HG03521 (cell line): ENCODE measurements at regions not wholly inside any gene's neighbourhood (a gene's known extent, or its start where the extent isn't known, plus 50 kb on each side); places are given as distances from the start of the nearest gene placed in this dataset.
A peak's percentile ranks its signal among the peaks of the same experiment; 100 is the strongest.

Experiments used
- ATAC-seq: cut with Tn5 transposase; IDR thresholded peaks from one replicate; pipeline ENCODE4 v1.9.1; 2021; ENCODE audit warnings: mild to moderate bottlenecking, moderate library complexity; ENCODE audit not compliant: unreplicated experiment

GRCh38 chr14:71482671-71483070 lies 449.6 kb upstream of the RGS6 start:
- ATAC-seq, result no peak

- no peak for ATAC-seq
These were observed 449.1 kb upstream of the RGS6 start for GRCh38 chr14:71483154-71483553.

GRCh38 chr14:71485833-71486232 lies 446.4 kb upstream of the RGS6 start:
- ATAC-seq, result no peak

GRCh38 chr14:71486279-71486678 lies 445.9 kb upstream of the RGS6 start:
- no peak for ATAC-seq

- no peak for ATAC-seq
These were observed 444.8 kb upstream of the RGS6 start for GRCh38 chr14:71487449-71487848.

- ATAC-seq, result no peak
These were observed 444.3 kb upstream of the RGS6 start for GRCh38 chr14:71487941-71488340.

GRCh38 chr14:71488703-71489191 lies 443.5 kb upstream of the RGS6 start:
- no peak for ATAC-seq

GRCh38 chr14:71489742-71490141 lies 442.5 kb upstream of the RGS6 start:
- ATAC-seq, result no peak

GRCh38 chr14:71491931-71492330 lies 440.3 kb upstream of the RGS6 start:
- ATAC-seq, result no peak

GRCh38 chr14:71492346-71492745 lies 439.9 kb upstream of the RGS6 start:
- no peak for ATAC-seq

GRCh38 chr14:71497645-71498086 lies 434.6 kb upstream of the RGS6 start:
- peak; percentile 75 for ATAC-seq

- ATAC-seq, result no peak
These were observed 434.0 kb upstream of the RGS6 start for GRCh38 chr14:71498212-71498611.

- ATAC-seq, result no peak
These were observed 433.2 kb upstream of the RGS6 start for GRCh38 chr14:71499018-71499417.

- no peak for ATAC-seq
These were observed 424.5 kb upstream of the RGS6 start for GRCh38 chr14:71507681-71508080.

GRCh38 chr14:71508901-71509300 lies 423.3 kb upstream of the RGS6 start:
- no peak for ATAC-seq

GRCh38 chr14:71511152-71511551 lies 421.1 kb upstream of the RGS6 start:
- no peak for ATAC-seq

- no peak for ATAC-seq
These were observed 417.0 kb upstream of the RGS6 start for GRCh38 chr14:71514941-71515919.

GRCh38 chr14:71521238-71522135 lies 410.7 kb upstream of the RGS6 start:
- ATAC-seq, result no peak

- peak; percentile 60 for ATAC-seq
These were observed 408.5 kb upstream of the RGS6 start for GRCh38 chr14:71523630-71524319.

- ATAC-seq, result peak; percentile 57
These were observed 407.8 kb upstream of the RGS6 start for GRCh38 chr14:71524320-71524982.
